ENCODE measurements at regions not wholly inside any gene's neighbourhood (a gene's known extent, or its start where the extent isn't known, plus 50 kb on each side); places are given as distances from the start of the nearest gene placed in this dataset.
"Not testable (repeated sequence)": the region's sequence is repeated elsewhere in the genome, so short reads cannot be mapped to it uniquely, and the experiment has no call there.

DNA sequence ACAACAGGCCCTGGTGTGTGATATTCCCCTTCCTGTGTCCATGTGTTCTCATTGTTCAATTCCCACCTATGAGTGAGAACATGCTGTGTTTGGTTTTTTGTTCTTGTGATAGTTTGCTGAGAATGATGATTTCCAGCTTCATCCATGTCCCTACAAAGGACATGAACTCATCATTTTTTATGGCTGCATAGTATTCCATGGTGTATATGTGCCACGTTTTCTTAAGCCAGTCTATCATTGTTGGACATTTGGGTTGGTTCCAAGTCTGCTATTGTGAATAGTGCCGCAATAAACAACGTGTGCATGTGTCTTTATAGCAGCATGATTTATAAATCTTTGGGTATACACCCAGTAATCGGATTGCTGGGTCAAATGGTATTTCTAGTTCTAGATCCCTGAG is 72.6 kb upstream of the NHSL2 start:
- TF ChIP-seq, protein P1, sequence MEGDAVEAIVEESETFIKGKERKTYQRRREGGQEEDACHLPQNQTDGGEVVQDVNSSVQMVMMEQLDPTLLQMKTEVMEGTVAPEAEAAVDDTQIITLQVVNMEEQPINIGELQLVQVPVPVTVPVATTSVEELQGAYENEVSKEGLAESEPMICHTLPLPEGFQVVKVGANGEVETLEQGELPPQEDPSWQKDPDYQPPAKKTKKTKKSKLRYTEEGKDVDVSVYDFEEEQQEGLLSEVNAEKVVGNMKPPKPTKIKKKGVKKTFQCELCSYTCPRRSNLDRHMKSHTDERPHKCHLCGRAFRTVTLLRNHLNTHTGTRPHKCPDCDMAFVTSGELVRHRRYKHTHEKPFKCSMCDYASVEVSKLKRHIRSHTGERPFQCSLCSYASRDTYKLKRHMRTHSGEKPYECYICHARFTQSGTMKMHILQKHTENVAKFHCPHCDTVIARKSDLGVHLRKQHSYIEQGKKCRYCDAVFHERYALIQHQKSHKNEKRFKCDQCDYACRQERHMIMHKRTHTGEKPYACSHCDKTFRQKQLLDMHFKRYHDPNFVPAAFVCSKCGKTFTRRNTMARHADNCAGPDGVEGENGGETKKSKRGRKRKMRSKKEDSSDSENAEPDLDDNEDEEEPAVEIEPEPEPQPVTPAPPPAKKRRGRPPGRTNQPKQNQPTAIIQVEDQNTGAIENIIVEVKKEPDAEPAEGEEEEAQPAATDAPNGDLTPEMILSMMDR (IDR thresholded peaks at IDR 0.05): not testable (repeated sequence)
- not testable (repeated sequence) for TF ChIP-seq POLR2A (IDR thresholded peaks at IDR 0.05)
